HG02571 (cell line): ENCODE measurements at regions not wholly inside any gene's neighbourhood (a gene's known extent, or its start where the extent isn't known, plus 50 kb on each side); places are given as distances from the start of the nearest gene placed in this dataset.
"Not testable (repeated sequence)": the region's sequence is repeated elsewhere in the genome, so short reads cannot be mapped to it uniquely, and the experiment has no call there.

Experiments
- ATAC-seq: cut with Tn5 transposase; IDR thresholded peaks from one replicate; pipeline ENCODE4 v1.9.1; 2021; ENCODE audit warnings: mild to moderate bottlenecking, moderate library complexity; ENCODE audit not compliant: unreplicated experiment

GRCh38 chr10:42533866-42534265 is 104.5 kb downstream of the ZNF33B start:
- not testable (repeated sequence) for ATAC-seq

GRCh38 chr10:42532996-42533395 is 105.4 kb downstream of the ZNF33B start:
- ATAC-seq = no peak

GRCh38 chr10:42523098-42523497 is 115.3 kb downstream of the ZNF33B start:
- no peak for ATAC-seq

GRCh38 chr10:42519761-42520460 is 118.5 kb downstream of the ZNF33B start:
- no peak for ATAC-seq

- ATAC-seq = no peak
These were observed 119.3 kb downstream of the ZNF33B start for GRCh38 chr10:42519079-42519478.

GRCh38 chr10:42513921-42514320 is 124.4 kb downstream of the ZNF33B start:
- ATAC-seq = no peak

- ATAC-seq = no peak
These were observed 146.6 kb downstream of the ZNF33B start for GRCh38 chr10:42491801-42492200.

- ATAC-seq = no peak
These were observed 147.3 kb downstream of the ZNF33B start for GRCh38 chr10:42491001-42491592.

- no peak for ATAC-seq
These were observed 148.0 kb downstream of the ZNF33B start for GRCh38 chr10:42490368-42490767.

- ATAC-seq = no peak
These were observed 150.0 kb downstream of the ZNF33B start for GRCh38 chr10:42488416-42488815.

- ATAC-seq = no peak
These were observed 156.0 kb downstream of the ZNF33B start for GRCh38 chr10:42482411-42482810.

- ATAC-seq = no peak
These were observed 159.3 kb downstream of the ZNF33B start for GRCh38 chr10:42479057-42479456.

GRCh38 chr10:42477170-42477569 is 161.2 kb downstream of the ZNF33B start:
- no peak for ATAC-seq

- no peak for ATAC-seq
These were observed 162.3 kb downstream of the ZNF33B start for GRCh38 chr10:42476101-42476500.

- no peak for ATAC-seq
These were observed 162.9 kb downstream of the ZNF33B start for GRCh38 chr10:42475168-42476098.

- ATAC-seq = no peak
These were observed 184.1 kb downstream of the ZNF33B start for GRCh38 chr10:42454313-42454712.

- ATAC-seq = no peak
These were observed 207.3 kb downstream of the ZNF33B start for GRCh38 chr10:42431095-42431494.

GRCh38 chr10:42428534-42428933 is 209.8 kb downstream of the ZNF33B start:
- ATAC-seq = no peak

- ATAC-seq = no peak
These were observed 215.5 kb downstream of the ZNF33B start for GRCh38 chr10:42422911-42423310.

- no peak for ATAC-seq
These were observed 216.6 kb downstream of the ZNF33B start for GRCh38 chr10:42421812-42422211.

GRCh38 chr10:42419789-42420188 is 218.6 kb downstream of the ZNF33B start:
- ATAC-seq = no peak
